ENCODE measurements at regions not wholly inside any gene's neighbourhood (a gene's known extent, or its start where the extent isn't known, plus 50 kb on each side); places are given as distances from the start of the nearest gene placed in this dataset.

- H3F3A ChIP-seq (ENCODE audit: insufficient read depth), result no peaks in the 10 kb centered on the region
- H2AFZ ChIP-seq (ENCODE audit: low read depth, low read length, severe bottlenecking), result no peak overlapping the region
- H3K27me3 ChIP-seq (ENCODE audit: low read length), result no peaks in the 10 kb centered on the region
- no peak overlapping the region for H3K27ac ChIP-seq (ENCODE audit: low read depth, low read length)
- no peaks in the 10 kb centered on the region for H3K79me2 ChIP-seq (ENCODE audit: insufficient read depth, low read length)
- no peak overlapping the region for H3K9ac ChIP-seq (ENCODE audit: low read length)
- no peaks in the 10 kb centered on the region for H4K20me1 ChIP-seq (ENCODE audit: low read depth, low read length)
- H3K36me3 ChIP-seq (ENCODE audit: low read length), result no peaks in the 10 kb centered on the region
- H3K4me2 ChIP-seq (ENCODE audit: low read depth, low read length, poor library complexity, severe bottlenecking), result no peak overlapping the region
- no peaks in the 10 kb centered on the region for H3K9me3 ChIP-seq (ENCODE audit: insufficient read depth, low read length)
- no peaks in the 10 kb centered on the region for H3K9me2 ChIP-seq (replicated peaks; ENCODE audit: insufficient read depth, low read length)
- no peak overlapping the region for H3K4me3 ChIP-seq (ENCODE audit: insufficient read depth, low read length, poor library complexity, severe bottlenecking)
- TF ChIP-seq EZH2phosphoT487 (conservative IDR thresholded peaks at IDR 0.05; ENCODE audit: low read length) (no peak), CTCF (IDR thresholded peaks at IDR 0.05; ENCODE audit: insufficient read depth, low read length, poor library complexity, severe bottlenecking) (peak; percentile 17)
Observed at GRCh38 chr13:89115307-89115706, 1444.1 kb downstream of the SLITRK5 start.

- Histone ChIP-seq H2AFZ (ENCODE audit: low read depth, low read length, severe bottlenecking) (no peak overlapping the region), H3K27ac (ENCODE audit: low read depth, low read length) (no peak overlapping the region), H4K20me1 (ENCODE audit: low read depth, low read length) (no peaks in the 10 kb centered on the region), H3K36me3 (ENCODE audit: low read length) (no peaks in the 10 kb centered on the region), H3K4me2 (ENCODE audit: low read depth, low read length, poor library complexity, severe bottlenecking) (no peak overlapping the region), H3K79me2 (ENCODE audit: insufficient read depth, low read length) (no peaks in the 10 kb centered on the region), H3K9me2 (replicated peaks; ENCODE audit: insufficient read depth, low read length) (no peaks in the 10 kb centered on the region; the same call in 1 of the 2 replicates), H3K27me3 (ENCODE audit: low read length) (no peaks in the 10 kb centered on the region), H3K9ac (ENCODE audit: low read length) (no peak overlapping the region), H3F3A (ENCODE audit: insufficient read depth) (no peaks in the 10 kb centered on the region), H3K4me3 (ENCODE audit: insufficient read depth, low read length, poor library complexity, severe bottlenecking) (no peak overlapping the region), H3K9me3 (ENCODE audit: insufficient read depth, low read length) (no peaks in the 10 kb centered on the region)
- TF ChIP-seq EZH2phosphoT487 (conservative IDR thresholded peaks at IDR 0.05; ENCODE audit: low read length), result no peak
- TF ChIP-seq CTCF (IDR thresholded peaks at IDR 0.05; ENCODE audit: insufficient read depth, low read length, poor library complexity, severe bottlenecking), result no peak
Observed at GRCh38 chr13:89136678-89137077, 1465.5 kb downstream of the SLITRK5 start.

GRCh38 chr13:89150362-89150761 is 1479.2 kb downstream of the SLITRK5 start:
- Histone ChIP-seq H3K27me3 (ENCODE audit: low read length) (no peaks in the 10 kb centered on the region), H3K79me2 (ENCODE audit: insufficient read depth, low read length) (no peaks in the 10 kb centered on the region), H3K36me3 (ENCODE audit: low read length) (no peaks in the 10 kb centered on the region), H3K27ac (ENCODE audit: low read depth, low read length) (no peak overlapping the region), H2AFZ (ENCODE audit: low read depth, low read length, severe bottlenecking) (no peak overlapping the region), H3K4me2 (ENCODE audit: low read depth, low read length, poor library complexity, severe bottlenecking) (no peak overlapping the region), H4K20me1 (ENCODE audit: low read depth, low read length) (no peaks in the 10 kb centered on the region), H3K4me3 (ENCODE audit: insufficient read depth, low read length, poor library complexity, severe bottlenecking) (no peak overlapping the region), H3K9me3 (ENCODE audit: insufficient read depth, low read length) (peaks cover 8% of the 10 kb centered on the region; the same call in 1 of the 2 replicates), H3K9me2 (replicated peaks; ENCODE audit: insufficient read depth, low read length) (no peaks in the 10 kb centered on the region), H3K9ac (ENCODE audit: low read length) (no peak overlapping the region), H3F3A (ENCODE audit: insufficient read depth) (no peaks in the 10 kb centered on the region)
- TF ChIP-seq EZH2phosphoT487 (conservative IDR thresholded peaks at IDR 0.05; ENCODE audit: low read length), result no peak
- no peak for TF ChIP-seq CTCF (IDR thresholded peaks at IDR 0.05; ENCODE audit: insufficient read depth, low read length, poor library complexity, severe bottlenecking)
